ENCODE measurements at regions not wholly inside any gene's neighbourhood (a gene's known extent, or its start where the extent isn't known, plus 50 kb on each side); places are given as distances from the start of the nearest gene placed in this dataset.

DNA sequence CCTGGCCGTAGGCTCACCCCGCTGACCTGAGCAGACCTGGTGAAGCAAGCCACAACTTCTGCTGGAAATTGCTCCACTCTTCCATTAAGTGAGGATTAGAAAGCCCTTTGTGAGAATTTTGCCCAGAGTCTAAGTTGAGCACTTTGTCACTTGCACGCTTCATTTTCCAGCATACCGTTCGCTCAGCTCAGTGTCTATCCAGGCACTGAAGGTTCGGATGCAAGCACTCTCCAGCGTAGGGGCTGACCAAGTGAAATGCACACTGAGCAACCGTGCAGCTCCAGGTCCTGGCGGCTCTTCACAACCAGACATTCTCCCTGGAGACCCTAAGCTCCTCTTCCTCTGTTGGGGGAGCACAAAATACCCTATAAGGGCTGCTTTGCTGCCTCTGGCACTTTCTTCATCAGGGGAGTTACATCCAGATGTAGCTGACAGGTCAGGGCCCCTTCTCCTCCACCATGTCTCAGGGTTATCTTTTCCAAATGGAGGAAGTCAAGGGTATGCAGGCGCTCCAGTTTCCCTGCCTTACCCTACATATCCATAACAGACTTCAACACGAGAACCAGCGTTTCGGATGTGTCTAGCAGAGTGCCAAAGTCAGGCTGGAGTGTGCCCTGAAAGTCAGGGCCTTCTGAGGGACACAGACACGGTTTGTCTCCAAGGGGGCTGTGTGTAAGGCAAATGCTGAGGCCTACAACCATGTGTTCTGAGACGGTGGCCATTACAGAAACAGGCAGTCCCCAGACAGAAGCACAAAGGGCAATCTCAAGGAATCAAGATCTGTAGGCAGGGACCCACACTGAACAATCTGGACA is 146.7 kb upstream of the AFDN start:
- intact Hi-C loops (cut with micrococcal nuclease) = loop anchor here (5.0 kb wide), 2 partner anchors 147 to 683 kb away; partner anchors contain the start of genes AFDN and CEP43
- ChIA-PET CTCF (no interaction called here), POLR2A (no interaction called here)
- H3K9me3 ChIP-seq (replicated peaks; ENCODE audit: control insufficient read depth, insufficient read depth, low read length) = no peaks in the 10 kb centered on the region
- H3K36me3 ChIP-seq (ENCODE audit: control insufficient read depth in 2 of 2, extremely low read depth in 1 of 2, insufficient read depth in 2 of 2, low read length in 2 of 2) = no peaks in the 10 kb centered on the region
- H3K9me1 ChIP-seq (replicated peaks; ENCODE audit: control insufficient read depth, extremely low read depth, insufficient read depth, low read length) = no peaks in the 10 kb centered on the region
- no peaks in the 10 kb centered on the region for H4K20me1 ChIP-seq (replicated peaks; ENCODE audit: control insufficient read depth, extremely low read depth, insufficient read depth, low read length)
- H3K9ac ChIP-seq (replicated peaks; ENCODE audit: extremely low read depth, insufficient read depth, low read length) = no peak overlapping the region
- peaks cover 44% of the 10 kb centered on the region for H3K4me1 ChIP-seq (ENCODE audit: control insufficient read depth, extremely low read depth, insufficient read depth, low read length)
- FAIRE-seq = no peak
- H3K4me3 ChIP-seq (replicated peaks in 1 of 3; ENCODE audit: insufficient read depth in 1 of 3, low read depth in 1 of 3, low read length in 3 of 3) = no peak overlapping the region
- no TSS peak for BruUV-seq (replicated peaks)
- no peak overlapping the region for H3K4me2 ChIP-seq (ENCODE audit: insufficient read depth, low read length)
- H3K79me2 ChIP-seq (ENCODE audit: control insufficient read depth, insufficient read depth, low read length) = no peaks in the 10 kb centered on the region
- H3K27me3 ChIP-seq (ENCODE audit: control insufficient read depth in 2 of 2, insufficient read depth in 2 of 2, low read length in 2 of 2) = peaks cover 0 to 4% of the 10 kb centered on the region in 2 experiments
- dilution Hi-C loops (cut with MboI; ENCODE audit: extremely low pct_ligation_motif_present, low sequenced_read_pairs) = no loop called here
- no peak overlapping the region for H3K27ac ChIP-seq (ENCODE audit: insufficient read depth, low read depth, low read length)
- H2AFZ ChIP-seq (ENCODE audit: low read depth, low read length) = no peak overlapping the region
- DNase-seq (ENCODE audit: low read depth, low spot score) = no peak
- TF ChIP-seq EZH2 (IDR thresholded peaks at IDR 0.05; ENCODE audit: borderline replicate concordance, low read depth, low read length, severe bottlenecking) = no peak
- TF ChIP-seq JUN (IDR thresholded peaks at IDR 0.05; ENCODE audit: borderline replicate concordance, insufficient read depth, insufficient read length, low read depth) = no peak
- TF ChIP-seq POLR2A (IDR thresholded peaks at IDR 0.05; ENCODE audit: low read depth, low read length) = no peak
- TF ChIP-seq, protein P1, sequence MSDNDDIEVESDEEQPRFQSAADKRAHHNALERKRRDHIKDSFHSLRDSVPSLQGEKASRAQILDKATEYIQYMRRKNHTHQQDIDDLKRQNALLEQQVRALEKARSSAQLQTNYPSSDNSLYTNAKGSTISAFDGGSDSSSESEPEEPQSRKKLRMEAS (IDR thresholded peaks at IDR 0.05; ENCODE audit: insufficient read depth, insufficient read length) = no peak
- no peak for TF ChIP-seq GATA2 (IDR thresholded peaks at IDR 0.05; ENCODE audit: insufficient read depth, insufficient read length, low read depth, low read length)
- TF ChIP-seq POLR2AphosphoS5 (IDR thresholded peaks at IDR 0.05; ENCODE audit: insufficient read depth, low read depth, low read length) = no peak
- no peak for TF ChIP-seq MYC (IDR thresholded peaks at IDR 0.05; ENCODE audit: low read depth, low read length)
- no peak for TF ChIP-seq FOS (IDR thresholded peaks at IDR 0.05; ENCODE audit: borderline replicate concordance, insufficient read depth, low read length)
- TF ChIP-seq, protein P2, sequence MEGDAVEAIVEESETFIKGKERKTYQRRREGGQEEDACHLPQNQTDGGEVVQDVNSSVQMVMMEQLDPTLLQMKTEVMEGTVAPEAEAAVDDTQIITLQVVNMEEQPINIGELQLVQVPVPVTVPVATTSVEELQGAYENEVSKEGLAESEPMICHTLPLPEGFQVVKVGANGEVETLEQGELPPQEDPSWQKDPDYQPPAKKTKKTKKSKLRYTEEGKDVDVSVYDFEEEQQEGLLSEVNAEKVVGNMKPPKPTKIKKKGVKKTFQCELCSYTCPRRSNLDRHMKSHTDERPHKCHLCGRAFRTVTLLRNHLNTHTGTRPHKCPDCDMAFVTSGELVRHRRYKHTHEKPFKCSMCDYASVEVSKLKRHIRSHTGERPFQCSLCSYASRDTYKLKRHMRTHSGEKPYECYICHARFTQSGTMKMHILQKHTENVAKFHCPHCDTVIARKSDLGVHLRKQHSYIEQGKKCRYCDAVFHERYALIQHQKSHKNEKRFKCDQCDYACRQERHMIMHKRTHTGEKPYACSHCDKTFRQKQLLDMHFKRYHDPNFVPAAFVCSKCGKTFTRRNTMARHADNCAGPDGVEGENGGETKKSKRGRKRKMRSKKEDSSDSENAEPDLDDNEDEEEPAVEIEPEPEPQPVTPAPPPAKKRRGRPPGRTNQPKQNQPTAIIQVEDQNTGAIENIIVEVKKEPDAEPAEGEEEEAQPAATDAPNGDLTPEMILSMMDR (IDR thresholded peaks at IDR 0.05; ENCODE audit: extremely low read depth in 1 of 2, insufficient read depth in 1 of 2, low read depth in 1 of 2, low read length in 2 of 2) = no peak

Data from endothelial cell of umbilical vein (primary cell).